GM12874 (cell line): ENCODE measurements at regions not wholly inside any gene's neighbourhood (a gene's known extent, or its start where the extent isn't known, plus 50 kb on each side); places are given as distances from the start of the nearest gene placed in this dataset.

Experiments
- TF ChIP-seq, protein P1 (sequence below): IDR thresholded peaks from 2 replicates; pipeline ENCODE4 v1.5.1; 2011; ENCODE audit warnings: low read depth, mild to moderate bottlenecking, control low read depth, low read length, moderate library complexity; ENCODE audit not compliant: insufficient read depth

DNA sequence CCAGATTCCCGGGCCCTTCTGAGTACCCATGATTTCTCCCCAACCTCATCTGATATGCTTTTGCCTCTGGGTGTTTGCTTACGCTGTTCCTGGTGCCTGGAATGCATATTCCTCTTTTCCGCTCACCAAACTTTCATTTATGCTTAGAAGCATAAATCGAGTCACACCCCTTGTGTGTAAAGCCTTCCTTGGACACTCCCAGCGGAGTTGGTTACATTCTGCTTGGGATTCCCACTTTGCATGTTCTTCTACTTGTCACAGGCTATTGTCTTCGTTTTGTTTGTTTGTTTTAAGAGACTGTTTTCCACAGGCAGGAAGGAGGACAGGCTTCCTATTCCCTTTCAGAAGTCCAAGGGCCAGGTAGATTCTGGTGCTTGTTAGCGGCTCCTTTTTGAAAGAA lies 76.5 kb downstream of the SEC61B start:
- TF ChIP-seq, protein P1, sequence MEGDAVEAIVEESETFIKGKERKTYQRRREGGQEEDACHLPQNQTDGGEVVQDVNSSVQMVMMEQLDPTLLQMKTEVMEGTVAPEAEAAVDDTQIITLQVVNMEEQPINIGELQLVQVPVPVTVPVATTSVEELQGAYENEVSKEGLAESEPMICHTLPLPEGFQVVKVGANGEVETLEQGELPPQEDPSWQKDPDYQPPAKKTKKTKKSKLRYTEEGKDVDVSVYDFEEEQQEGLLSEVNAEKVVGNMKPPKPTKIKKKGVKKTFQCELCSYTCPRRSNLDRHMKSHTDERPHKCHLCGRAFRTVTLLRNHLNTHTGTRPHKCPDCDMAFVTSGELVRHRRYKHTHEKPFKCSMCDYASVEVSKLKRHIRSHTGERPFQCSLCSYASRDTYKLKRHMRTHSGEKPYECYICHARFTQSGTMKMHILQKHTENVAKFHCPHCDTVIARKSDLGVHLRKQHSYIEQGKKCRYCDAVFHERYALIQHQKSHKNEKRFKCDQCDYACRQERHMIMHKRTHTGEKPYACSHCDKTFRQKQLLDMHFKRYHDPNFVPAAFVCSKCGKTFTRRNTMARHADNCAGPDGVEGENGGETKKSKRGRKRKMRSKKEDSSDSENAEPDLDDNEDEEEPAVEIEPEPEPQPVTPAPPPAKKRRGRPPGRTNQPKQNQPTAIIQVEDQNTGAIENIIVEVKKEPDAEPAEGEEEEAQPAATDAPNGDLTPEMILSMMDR = no peak

DNA sequence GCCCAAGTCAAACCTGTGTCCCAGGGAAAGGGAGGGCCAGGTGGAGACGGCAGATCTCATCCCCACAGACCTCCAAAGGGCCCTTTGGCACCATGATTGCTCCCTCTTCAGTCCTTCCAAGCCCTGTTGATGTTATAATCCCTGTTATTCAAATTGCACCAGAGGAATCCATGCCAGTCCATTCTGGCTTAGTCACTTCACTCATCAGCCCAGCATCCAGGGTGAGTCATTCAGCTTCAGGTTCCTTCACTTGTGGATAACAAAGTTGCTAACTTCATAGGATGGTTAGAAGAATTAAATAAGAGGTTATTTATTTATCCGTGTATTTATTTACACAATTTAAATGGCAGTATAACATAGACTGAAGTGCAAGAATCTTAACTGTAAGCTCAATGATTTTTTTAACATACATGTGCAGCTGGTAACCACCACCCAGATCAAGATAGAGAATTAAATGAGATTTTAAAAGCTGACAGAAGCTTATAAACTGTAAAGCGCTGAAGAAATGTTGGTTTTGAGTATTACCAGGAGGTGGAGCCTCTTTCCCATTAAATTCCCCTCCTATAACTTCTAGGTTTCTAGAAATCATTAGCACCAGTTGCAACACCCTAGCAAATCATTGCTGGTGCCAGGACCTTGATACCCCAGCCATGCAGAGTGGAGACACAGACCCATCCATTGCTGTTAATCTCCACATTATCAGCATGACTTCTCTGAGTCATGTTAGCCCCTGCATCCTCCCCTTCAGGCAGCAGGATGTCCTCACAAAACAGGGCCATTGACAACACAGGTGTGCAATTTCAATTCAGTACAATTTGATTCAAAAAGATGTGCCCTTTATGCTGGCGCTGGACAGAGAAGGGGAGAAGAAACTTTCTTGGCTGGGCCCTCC lies 77.4 kb downstream of the SEC61B start:
- TF ChIP-seq, protein P1 = 0 out of 2 replicates have a peak, but pooled peaks have one; percentile 8

DNA sequence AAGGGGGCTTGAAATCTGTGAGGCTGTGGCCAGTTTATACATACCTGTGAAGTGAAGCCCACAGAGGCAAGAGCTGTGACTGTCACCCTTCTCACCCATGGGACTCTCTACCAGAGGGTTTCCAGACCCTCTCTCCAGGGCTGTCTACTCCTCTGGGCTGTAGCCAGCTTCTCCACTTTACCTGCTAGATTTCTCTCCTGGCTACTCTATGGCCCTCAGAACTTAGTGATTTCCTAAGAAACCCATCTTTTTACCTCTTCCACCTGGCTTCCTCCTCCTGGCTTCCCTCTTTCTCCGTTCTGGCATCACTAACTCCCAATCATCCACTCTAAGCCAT lies 78.0 kb downstream of the SEC61B start:
- TF ChIP-seq, protein P1 = no peak

DNA sequence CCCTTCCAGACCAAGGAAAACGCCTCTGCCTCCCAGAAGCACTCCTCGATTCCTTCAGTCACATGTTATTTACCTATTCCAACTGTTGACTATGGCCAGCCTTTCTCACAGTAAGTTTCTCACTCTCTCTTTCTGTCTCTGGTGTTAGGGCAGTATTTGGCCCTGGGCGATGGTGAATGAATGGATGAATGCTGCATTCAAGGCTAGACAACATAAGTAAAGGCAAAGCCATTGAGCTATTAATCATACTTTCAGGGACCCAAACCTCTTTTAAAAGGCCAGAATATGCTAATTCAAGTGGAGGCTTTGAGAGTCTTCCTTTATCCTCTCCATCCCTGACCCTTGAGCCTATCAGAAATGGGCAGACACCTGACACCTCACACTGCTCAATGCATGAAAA lies 78.5 kb downstream of the SEC61B start:
- TF ChIP-seq, protein P1 = no peak

DNA sequence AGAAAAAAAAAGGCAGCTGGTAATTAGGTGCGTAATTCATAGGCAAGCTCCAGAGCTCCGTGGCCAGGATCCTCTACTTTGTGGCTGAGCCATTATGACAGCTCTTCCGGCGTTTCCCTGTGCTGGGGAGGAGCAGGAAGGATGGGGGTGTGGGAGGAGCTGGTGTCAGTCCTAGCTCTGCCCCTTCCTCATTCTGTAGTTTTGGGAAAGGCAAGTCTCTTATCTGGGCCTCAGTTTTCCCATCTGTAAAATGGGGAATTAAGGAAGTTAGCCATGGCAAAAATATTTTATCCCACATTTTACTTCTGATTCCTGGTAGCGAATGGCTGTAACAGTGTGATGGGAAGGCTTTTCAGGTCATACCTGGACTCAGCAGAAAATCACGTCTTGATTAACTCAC lies 81.1 kb downstream of the SEC61B start:
- TF ChIP-seq, protein P1 = no peak

DNA sequence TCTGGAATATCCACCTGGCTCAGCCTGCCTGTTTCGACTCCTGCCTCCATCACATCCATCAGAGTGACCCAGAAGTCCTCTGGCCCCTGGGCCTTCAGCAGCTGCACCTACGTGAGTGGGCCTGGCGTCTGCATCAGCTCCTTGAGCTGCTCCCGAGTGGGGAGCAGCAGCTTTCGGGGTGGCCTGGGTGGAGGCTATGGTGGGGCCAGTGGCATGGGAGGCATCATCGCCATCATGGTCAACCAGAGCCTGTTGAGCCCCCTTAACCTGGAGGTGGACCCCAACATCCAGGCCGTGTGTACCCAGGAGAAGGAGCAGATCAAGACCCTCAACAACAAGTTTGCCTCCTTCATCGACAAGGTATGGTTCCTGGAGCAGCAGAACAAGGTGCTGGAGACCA lies 83.0 kb downstream of the SEC61B start:
- TF ChIP-seq, protein P1 = no peak

DNA sequence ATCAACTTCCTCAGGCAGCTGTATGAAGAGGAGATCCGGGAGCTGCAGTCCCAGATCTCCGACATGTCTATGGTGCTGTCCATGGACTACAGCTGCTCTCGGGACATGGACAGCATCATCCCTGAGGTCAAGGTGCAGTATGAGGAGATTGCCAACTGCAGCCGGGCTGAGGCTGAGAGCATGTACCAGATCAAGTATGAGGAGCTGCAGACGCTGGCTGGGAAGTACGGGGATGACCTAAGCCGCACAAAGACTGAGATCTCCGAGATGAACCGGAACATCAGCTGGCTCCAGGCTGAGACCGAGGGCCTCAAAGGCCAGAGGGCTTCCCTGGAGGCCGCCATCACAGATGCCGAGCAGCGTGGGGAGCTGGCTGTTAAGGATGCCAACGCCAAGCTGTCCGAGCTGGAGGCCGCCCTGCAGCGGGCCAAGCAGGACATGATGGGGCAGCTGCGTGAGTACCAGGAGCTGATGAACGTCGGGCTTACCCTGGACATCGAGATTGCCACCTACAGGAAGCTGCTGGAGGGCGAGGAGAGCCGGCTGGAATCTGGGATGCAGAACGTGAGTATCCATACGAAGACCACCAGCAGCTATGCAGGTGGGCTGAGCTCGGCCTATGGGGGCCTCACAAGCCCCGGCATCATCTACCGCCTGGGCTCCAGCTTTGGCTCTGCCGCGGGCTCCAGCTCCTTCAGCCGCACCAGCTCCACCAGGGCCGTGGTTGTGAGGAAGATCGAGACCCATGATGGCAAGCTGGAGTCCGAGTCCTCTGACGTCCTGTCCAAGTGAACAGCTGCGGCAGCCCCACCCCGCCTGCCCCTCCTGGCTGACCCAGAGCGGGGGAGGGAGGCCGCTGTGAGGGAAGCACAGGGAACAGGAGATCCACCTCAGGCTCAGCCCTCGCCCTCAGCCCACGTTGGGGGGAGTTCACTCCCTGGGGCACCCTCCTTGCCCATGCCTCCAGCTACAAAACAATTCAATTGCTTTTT lies 84.0 kb downstream of the SEC61B start:
- TF ChIP-seq, protein P1 = no peak
